AG09319 (cell line): ENCODE measurements at regions not wholly inside any gene's neighbourhood (a gene's known extent, or its start where the extent isn't known, plus 50 kb on each side); places are given as distances from the start of the nearest gene placed in this dataset.

Experiments
- DNase-seq: peaks from one replicate; pipeline ENCODE4 v3.0.0-alpha.2; 2010; ENCODE audit warnings: low read depth; ENCODE audit errors: extremely low read depth
- CTCF ChIP-seq: IDR thresholded peaks from 2 replicates; pipeline ENCODE4 v1.5.1; 2011; ENCODE audit warnings: low read depth, mild to moderate bottlenecking, inconsistent platforms, low read length, moderate library complexity

DNA sequence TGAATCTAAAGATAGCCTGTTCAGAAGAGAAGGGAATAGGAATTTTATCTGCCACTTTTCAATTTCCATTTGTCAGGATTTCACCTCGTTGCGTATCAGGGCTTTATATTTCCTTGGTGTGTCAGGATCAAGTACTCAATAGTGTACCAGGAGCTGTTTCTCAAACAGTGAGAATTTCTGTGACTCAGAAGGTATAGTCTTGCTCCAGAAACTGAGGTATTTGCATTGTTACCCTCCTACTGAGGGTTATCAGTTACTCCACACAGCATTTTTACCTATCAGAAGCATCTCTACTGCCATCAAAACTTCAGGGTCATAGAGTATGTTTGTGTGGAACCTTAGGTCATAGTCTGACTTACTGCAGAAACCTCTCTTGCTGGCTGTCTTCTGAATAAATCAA is 271.7 kb upstream of the EDNRB start:
- no peak for TF ChIP-seq CTCF
- DNase-seq, result no peak

- DNase-seq, result no peak
- no peak for TF ChIP-seq CTCF
These were observed 269.1 kb upstream of the EDNRB start for GRCh38 chr13:78187781-78188180.

DNA sequence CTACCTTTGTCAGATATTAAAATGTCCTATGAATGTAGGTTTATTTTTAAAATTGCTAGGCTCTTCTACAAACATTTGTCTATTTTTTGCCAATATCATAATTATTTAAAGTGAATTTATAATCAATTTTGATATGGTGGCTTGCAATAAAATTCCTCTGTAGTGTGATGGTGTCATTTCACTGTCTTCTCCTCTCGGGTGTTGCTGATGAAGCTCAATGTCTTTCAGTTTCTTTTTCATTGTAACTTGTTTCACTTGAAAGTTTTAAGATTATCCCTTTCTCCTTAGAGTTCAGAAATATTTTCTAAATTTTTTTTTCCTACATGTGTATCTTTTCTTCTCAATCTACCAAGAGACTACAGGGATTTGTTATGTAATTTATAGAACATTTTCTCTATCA is 267.1 kb upstream of the EDNRB start:
- no peak for DNase-seq
- no peak for TF ChIP-seq CTCF

- DNase-seq, result no peak
- TF ChIP-seq CTCF, result no peak
These were observed 265.1 kb upstream of the EDNRB start for GRCh38 chr13:78183732-78184131.

DNA sequence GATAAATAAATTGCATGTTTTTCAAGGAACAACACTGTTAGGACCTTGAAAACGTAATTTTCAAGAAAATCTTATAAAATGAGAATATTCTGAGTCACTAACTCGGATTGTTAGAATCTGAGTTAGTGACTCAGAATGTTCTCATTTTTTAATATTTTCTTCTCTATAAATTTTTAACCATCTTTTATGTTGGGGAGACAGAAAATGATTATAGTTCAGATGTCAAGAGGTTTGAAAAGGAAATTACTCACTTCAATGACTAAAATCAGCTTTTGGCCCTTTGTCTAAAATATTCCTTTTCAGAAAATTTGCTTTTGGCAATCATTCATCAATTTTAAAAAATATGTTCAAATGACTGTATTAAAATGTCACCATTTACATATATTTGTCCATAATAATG is 264.2 kb upstream of the EDNRB start:
- no peak for DNase-seq
- no peak for TF ChIP-seq CTCF

- TF ChIP-seq CTCF, result no peak
- DNase-seq, result no peak
These were observed 258.7 kb upstream of the EDNRB start for GRCh38 chr13:78177306-78177705.

DNA sequence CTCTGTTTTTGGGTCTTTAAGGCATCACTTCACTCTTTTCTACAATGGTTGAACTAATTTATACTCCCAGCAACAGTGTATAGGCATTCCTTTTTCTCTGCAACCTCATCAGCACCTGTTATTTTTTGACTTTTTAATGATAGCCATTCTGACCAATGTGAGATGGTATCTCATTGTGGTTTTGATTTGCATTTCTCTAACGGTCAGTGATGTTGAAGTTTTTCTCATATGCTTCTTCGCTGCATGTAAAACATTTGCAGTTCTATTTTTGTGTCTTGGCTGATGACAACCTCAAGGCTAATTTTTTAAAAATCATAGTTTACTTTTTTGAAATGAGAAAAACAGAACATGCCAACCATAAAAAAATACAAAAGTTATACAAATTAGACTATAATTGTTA is 258.2 kb upstream of the EDNRB start:
- no peak for TF ChIP-seq CTCF
- DNase-seq, result no peak
